GM21717 (cell line): ENCODE measurements at regions not wholly inside any gene's neighbourhood (a gene's known extent, or its start where the extent isn't known, plus 50 kb on each side); places are given as distances from the start of the nearest gene placed in this dataset.

Experiments
- ATAC-seq: cut with Tn5 transposase; IDR thresholded peaks from one replicate; pipeline ENCODE4 v1.9.1; 2021; ENCODE audit warnings: mild to moderate bottlenecking, moderate library complexity; ENCODE audit not compliant: unreplicated experiment

DNA sequence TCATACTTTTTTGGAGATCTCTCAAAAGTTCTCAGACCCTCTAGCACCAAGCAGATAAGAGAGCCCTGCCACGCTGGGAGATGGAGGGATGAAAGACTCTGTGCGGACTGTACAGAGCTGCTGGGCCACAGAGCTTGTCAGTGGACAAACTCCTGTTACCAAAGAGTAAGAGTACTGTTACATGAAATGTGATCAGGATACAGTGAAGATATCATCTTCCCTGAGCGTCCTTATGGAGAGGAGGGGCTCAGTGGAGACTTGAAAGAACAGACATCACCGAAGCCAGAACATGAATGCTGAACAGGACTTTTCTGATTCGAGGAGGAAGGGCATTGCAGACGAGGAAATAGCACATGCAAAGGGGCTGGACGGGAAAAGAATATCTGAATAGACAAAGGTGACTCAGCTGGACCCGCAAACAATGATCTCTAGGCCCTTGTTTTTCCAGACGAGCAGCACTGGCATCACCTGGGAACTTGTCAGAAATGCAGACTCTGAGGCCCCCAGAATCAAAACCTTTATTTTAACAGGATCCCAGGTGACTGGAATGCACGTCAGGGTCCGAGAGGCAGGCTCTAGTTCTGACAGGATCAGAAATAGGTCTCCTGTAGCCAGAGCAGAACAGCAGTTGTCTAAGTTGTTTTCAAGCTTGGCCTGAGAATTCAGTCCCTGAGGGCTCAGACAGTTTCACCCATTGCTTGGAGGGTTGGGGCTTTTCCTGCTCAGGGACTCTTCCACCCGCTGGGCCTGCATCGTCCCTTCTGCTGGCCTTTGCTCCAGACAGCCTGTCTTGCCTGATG lies 277.9 kb downstream of the RPLP1 start:
- no peak for ATAC-seq

- no peak for ATAC-seq
Measured at GRCh38 chr15:69731081-69731330, 278.4 kb downstream of the RPLP1 start.

- ATAC-seq, result no peak
Measured at GRCh38 chr15:69731581-69731980, 279.0 kb downstream of the RPLP1 start.

GRCh38 chr15:69732133-69732532 lies 279.5 kb downstream of the RPLP1 start:
- ATAC-seq, result no peak

DNA sequence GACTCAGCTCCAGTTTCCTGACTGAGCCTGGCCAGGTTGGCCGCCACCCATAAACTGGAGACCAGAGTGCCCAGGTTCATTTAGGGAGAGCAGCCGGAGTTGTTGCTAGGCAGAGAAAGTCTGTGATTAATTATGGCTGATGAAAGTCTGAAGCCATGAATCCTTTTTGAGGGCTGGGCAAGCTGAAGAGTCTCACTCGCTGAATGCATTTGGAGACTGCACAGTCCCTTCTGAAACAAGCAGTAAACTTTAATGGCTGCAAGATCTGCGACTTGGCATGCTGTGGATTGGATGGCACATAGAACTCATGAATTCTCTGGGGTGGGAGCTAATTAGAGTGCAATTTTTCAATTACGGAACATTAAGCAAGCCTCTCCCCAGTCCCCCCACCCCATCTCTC lies 282.1 kb downstream of the RPLP1 start:
- ATAC-seq, result no peak

- no peak for ATAC-seq
Measured at GRCh38 chr15:69735121-69735520, 282.5 kb downstream of the RPLP1 start.

DNA sequence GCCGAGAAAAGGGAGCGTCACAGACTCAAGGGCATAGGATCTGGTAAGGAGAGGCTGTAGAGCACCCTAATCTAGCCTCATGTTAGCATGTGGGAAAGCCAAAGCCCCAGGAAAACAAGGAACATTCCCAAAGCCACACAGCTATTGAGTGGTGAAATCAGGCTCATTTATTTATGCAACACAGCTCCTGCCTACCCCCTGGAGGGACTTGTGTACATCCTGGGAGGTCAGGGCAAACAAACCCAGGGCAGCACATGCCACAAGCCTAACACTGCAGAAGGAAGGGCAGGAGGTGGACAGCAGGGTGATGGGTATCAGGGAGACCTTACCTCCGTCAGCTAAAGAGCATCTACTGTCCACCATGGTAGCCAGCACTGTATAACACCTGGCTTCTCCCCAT lies 283.5 kb downstream of the RPLP1 start:
- no peak for ATAC-seq

GRCh38 chr15:69737916-69738315 lies 285.3 kb downstream of the RPLP1 start:
- no peak for ATAC-seq

- ATAC-seq, result no peak
Measured at GRCh38 chr15:69740684-69741083, 288.1 kb downstream of the RPLP1 start.

- ATAC-seq, result no peak
Measured at GRCh38 chr15:69742361-69742760, 289.7 kb downstream of the RPLP1 start.

DNA sequence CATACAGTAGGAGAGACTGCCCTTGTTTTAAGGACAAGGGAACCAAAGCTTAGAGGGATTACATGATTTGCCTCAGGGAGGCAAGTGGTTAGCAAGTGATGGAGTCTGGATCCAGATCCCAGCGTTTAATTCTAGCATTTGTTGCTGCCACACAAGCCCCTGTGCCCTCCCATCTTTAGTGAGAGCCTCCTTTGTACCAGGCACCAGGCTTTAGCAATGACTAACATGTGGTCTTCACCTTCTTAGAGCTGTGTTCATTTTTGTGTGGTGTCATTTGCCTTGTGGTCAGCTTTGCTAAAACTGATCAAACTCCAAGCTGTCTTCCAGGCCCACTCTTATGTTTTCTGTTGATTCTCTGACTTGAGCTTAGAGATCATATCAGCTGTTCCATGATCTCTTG lies 290.5 kb downstream of the RPLP1 start:
- ATAC-seq, result no peak

- no peak for ATAC-seq
Measured at GRCh38 chr15:69744391-69745162, 292.0 kb downstream of the RPLP1 start.

- no peak for ATAC-seq
Measured at GRCh38 chr15:69747193-69747592, 294.6 kb downstream of the RPLP1 start.

- ATAC-seq, result no peak
Measured at GRCh38 chr15:69748131-69748530, 295.5 kb downstream of the RPLP1 start.

GRCh38 chr15:69748576-69749185 lies 296.1 kb downstream of the RPLP1 start:
- no peak for ATAC-seq

- no peak for ATAC-seq
Measured at GRCh38 chr15:69749274-69749673, 296.7 kb downstream of the RPLP1 start.

GRCh38 chr15:69749797-69750196 lies 297.2 kb downstream of the RPLP1 start:
- ATAC-seq, result no peak

- ATAC-seq, result no peak
Measured at GRCh38 chr15:69750253-69750652, 297.6 kb downstream of the RPLP1 start.

GRCh38 chr15:69751147-69751546 lies 298.5 kb downstream of the RPLP1 start:
- ATAC-seq, result no peak

- no peak for ATAC-seq
Measured at GRCh38 chr15:69751566-69751965, 298.9 kb downstream of the RPLP1 start.

- ATAC-seq, result no peak
Measured at GRCh38 chr15:69753867-69754266, 301.2 kb downstream of the RPLP1 start.

DNA sequence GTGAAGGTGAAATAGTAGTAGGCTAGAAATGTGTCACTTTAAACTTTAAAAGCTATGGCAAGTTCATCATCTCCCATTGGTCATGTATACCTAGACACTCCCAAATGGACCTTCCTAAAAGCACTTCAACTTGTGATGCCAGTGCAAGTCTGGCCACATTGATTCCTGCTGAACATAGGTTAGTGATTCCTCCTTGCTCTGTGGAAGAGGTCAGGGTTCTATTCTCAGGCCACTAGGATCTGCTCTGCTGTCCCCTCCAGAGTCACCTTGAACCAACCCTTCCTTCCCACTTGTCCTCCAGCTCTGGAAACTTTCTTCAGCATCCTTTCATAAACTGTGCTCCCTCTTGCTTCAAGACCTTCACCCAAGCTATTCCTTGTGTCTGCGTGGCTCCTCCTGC lies 301.7 kb downstream of the RPLP1 start:
- no peak for ATAC-seq
